Trophoblast cell (in vitro differentiated cells and primary cell): ENCODE measurements at regions not wholly inside any gene's neighbourhood (a gene's known extent, or its start where the extent isn't known, plus 50 kb on each side); places are given as distances from the start of the nearest gene placed in this dataset.

Source experiments
- DNase-seq, 2 donors: peaks; one replicate each; pipeline ENCODE4 v3.0.0-alpha.2; 2016
- H2AFZ ChIP-seq: 2 replicates; pipeline ENCODE4 v1.6.1; 2013; ENCODE audit warnings: low read length, moderate library complexity, mild to moderate bottlenecking; ENCODE audit not compliant: insufficient read depth, poor library complexity
- H2AK5ac ChIP-seq: 2 replicates; pipeline ENCODE4 v1.6.1; 2013; ENCODE audit warnings: mild to moderate bottlenecking, low read length
- H2BK120ac ChIP-seq: 2 replicates; pipeline ENCODE4 v1.6.1; 2013; ENCODE audit warnings: low read length, mild to moderate bottlenecking, moderate library complexity; ENCODE audit not compliant: insufficient read depth, poor library complexity
- H2BK12ac ChIP-seq: 2 replicates; pipeline ENCODE4 v1.6.1; 2013; ENCODE audit warnings: mild to moderate bottlenecking, low read length, moderate library complexity
- H2BK5ac ChIP-seq: 2 replicates; pipeline ENCODE4 v1.6.1; 2013; ENCODE audit warnings: low read length, low read depth, moderate library complexity, mild to moderate bottlenecking; ENCODE audit not compliant: poor library complexity
- H3K14ac ChIP-seq: 2 replicates; pipeline ENCODE4 v1.6.1; 2013; ENCODE audit warnings: mild to moderate bottlenecking, low read length
- H3K18ac ChIP-seq: 2 replicates; pipeline ENCODE4 v1.6.1; 2013; ENCODE audit warnings: mild to moderate bottlenecking, low read length
- H3K23ac ChIP-seq: 2 replicates; pipeline ENCODE4 v1.6.1; 2013; ENCODE audit warnings: low read length
- H3K27ac ChIP-seq: 2 replicates; pipeline ENCODE4 v1.5.1; 2013; ENCODE audit warnings: low read depth, mild to moderate bottlenecking, inconsistent platforms, low read length, moderate library complexity
- H3K27me3 ChIP-seq: 2 replicates; pipeline ENCODE4 v1.6.1; 2013; ENCODE audit warnings: inconsistent platforms, mild to moderate bottlenecking, low read length, moderate library complexity; ENCODE audit not compliant: insufficient read depth
- H3K36me3 ChIP-seq, 2 experiments: 1 replicate in 1 of 2; 2 replicates in 1 of 2; pipeline ENCODE4 v1.6.1; 2013; ENCODE audit warnings: low read length in 2 of 2, mild to moderate bottlenecking in 2 of 2, moderate library complexity in 1 of 2; ENCODE audit not compliant: insufficient read depth in 2 of 2, control insufficient read depth in 1 of 2
- H3K4ac ChIP-seq: 2 replicates; pipeline ENCODE4 v1.6.1; 2013; ENCODE audit warnings: low read depth, mild to moderate bottlenecking, low read length, moderate library complexity
- H3K4me1 ChIP-seq, 2 experiments: 1 replicate in 1 of 2; 2 replicates in 1 of 2; pipeline ENCODE4 v1.6.1; 2013; ENCODE audit warnings: low read length in 2 of 2, mild to moderate bottlenecking in 2 of 2, moderate library complexity in 1 of 2; ENCODE audit not compliant: insufficient read depth in 2 of 2, control insufficient read depth in 1 of 2
- H3K4me2 ChIP-seq: 2 replicates; pipeline ENCODE4 v1.6.1; 2013; ENCODE audit warnings: inconsistent platforms, mild to moderate bottlenecking, low read length, moderate library complexity
- H3K4me3 ChIP-seq: 2 replicates; pipeline ENCODE4 v1.5.1; 2013; ENCODE audit warnings: mild to moderate bottlenecking, low read depth, low read length, inconsistent platforms
- H3K79me1 ChIP-seq: one replicate; pipeline ENCODE4 v1.6.1; 2013; ENCODE audit warnings: low read length
- H3K79me2 ChIP-seq: 2 replicates; pipeline ENCODE4 v1.6.1; 2013; ENCODE audit warnings: low read length, mild to moderate bottlenecking; ENCODE audit not compliant: control insufficient read depth, insufficient read depth, poor library complexity
- H3K9ac ChIP-seq: 2 replicates; pipeline ENCODE4 v1.6.1; 2013; ENCODE audit warnings: mild to moderate bottlenecking, low read length
- H3K9me3 ChIP-seq: 2 replicates; pipeline ENCODE4 v1.6.1; 2013; ENCODE audit warnings: low read depth, mild to moderate bottlenecking, control low read depth, inconsistent platforms, low read length; ENCODE audit not compliant: insufficient read depth
- H4K12ac ChIP-seq: 2 replicates; pipeline ENCODE4 v1.6.1; 2013; ENCODE audit warnings: low read depth, mild to moderate bottlenecking, low read length, moderate library complexity
- H4K8ac ChIP-seq: 2 replicates; pipeline ENCODE4 v1.6.1; 2013; ENCODE audit warnings: low read depth, mild to moderate bottlenecking, low read length, moderate library complexity
- H4K91ac ChIP-seq: one replicate; pipeline ENCODE4 v1.6.1; 2013; ENCODE audit warnings: low read depth, mild to moderate bottlenecking, low read length, moderate library complexity
- WGBS: extraction: QIAGEN DNeasy Blood & Tissue Kit; methylation state at CpG from one replicate; pipeline ENCODE4 v1.1.7; 2013; ENCODE audit warnings: missing lambda C conversion rate; ENCODE audit not compliant: insufficient read length, insufficient coverage; ENCODE audit errors: extremely low coverage; 5-methylcytosine and 5-hydroxymethylcytosine counted together

GRCh38 chr5:136655468-136655867 lies 290.1 kb upstream of the TRPC7 start:
- no peaks in the 10 kb centered on the region for H3K36me3 ChIP-seq
- no peak overlapping the region for H4K91ac ChIP-seq
- no peak overlapping the region for H3K9ac ChIP-seq
- H4K12ac ChIP-seq: no peak overlapping the region
- H2BK120ac ChIP-seq: no peak overlapping the region
- no peak overlapping the region for H3K4me3 ChIP-seq
- H3K4me1 ChIP-seq: peaks cover 2 to 5% of the 10 kb centered on the region in 2 experiments
- no peak overlapping the region for H2AFZ ChIP-seq
- DNase-seq: peak; percentile 58 to 84
- H3K79me1 ChIP-seq: no peaks in the 10 kb centered on the region
- no peak overlapping the region for H3K23ac ChIP-seq
- H3K27ac ChIP-seq: no peak overlapping the region
- no peaks in the 10 kb centered on the region for H3K79me2 ChIP-seq
- H3K4me2 ChIP-seq: no peak overlapping the region
- no peaks in the 10 kb centered on the region for H3K9me3 ChIP-seq
- H3K14ac ChIP-seq: no peak overlapping the region
- H2AK5ac ChIP-seq: no peak overlapping the region
- no peaks in the 10 kb centered on the region for H3K27me3 ChIP-seq
- no peak overlapping the region for H3K18ac ChIP-seq
- no peak overlapping the region for H4K8ac ChIP-seq
- WGBS: no CpG with 5 or more reads among the region's 2 CpGs
- H3K4ac ChIP-seq: no peak overlapping the region
- no peak overlapping the region for H2BK5ac ChIP-seq
- no peak overlapping the region for H2BK12ac ChIP-seq

- Histone ChIP-seq H3K27ac (no peak overlapping the region), H3K4me3 (no peak overlapping the region), H4K12ac (no peak overlapping the region), H3K4me1 (no peaks in the 10 kb centered on the region), H2BK12ac (no peak overlapping the region), H4K8ac (no peak overlapping the region), H2BK120ac (no peak overlapping the region), H2BK5ac (no peak overlapping the region), H3K36me3 (no peaks in the 10 kb centered on the region), H4K91ac (no peak overlapping the region), H3K9ac (no peak overlapping the region), H3K14ac (no peak overlapping the region), H3K4ac (no peak overlapping the region), H3K79me2 (no peaks in the 10 kb centered on the region), H2AK5ac (no peak overlapping the region), H3K4me2 (no peak overlapping the region), H3K79me1 (no peaks in the 10 kb centered on the region), H3K18ac (no peak overlapping the region), H2AFZ (no peak overlapping the region), H3K27me3 (no peaks in the 10 kb centered on the region), H3K9me3 (no peaks in the 10 kb centered on the region), H3K23ac (no peak overlapping the region)
- no CpG with 5 or more reads among the region's 2 CpGs for WGBS
- no peak for DNase-seq
Observed at GRCh38 chr5:136646915-136647314, 281.6 kb upstream of the TRPC7 start.

- H2BK12ac ChIP-seq: no peak overlapping the region
- no peaks in the 10 kb centered on the region for H3K79me2 ChIP-seq
- no peak overlapping the region for H3K4me3 ChIP-seq
- no peaks in the 10 kb centered on the region for H3K36me3 ChIP-seq
- H3K4me2 ChIP-seq: no peak overlapping the region
- H2AK5ac ChIP-seq: no peak overlapping the region
- H3K18ac ChIP-seq: no peak overlapping the region
- DNase-seq: no peak
- H3K27me3 ChIP-seq: no peaks in the 10 kb centered on the region
- no peak overlapping the region for H2AFZ ChIP-seq
- H2BK120ac ChIP-seq: no peak overlapping the region
- no peaks in the 10 kb centered on the region for H3K4me1 ChIP-seq
- H4K12ac ChIP-seq: no peak overlapping the region
- H4K91ac ChIP-seq: no peak overlapping the region
- no peaks in the 10 kb centered on the region for H3K79me1 ChIP-seq
- no peak overlapping the region for H3K27ac ChIP-seq
- no CpG with 5 or more reads among the region's 2 CpGs for WGBS
- no peaks in the 10 kb centered on the region for H3K9me3 ChIP-seq
- no peak overlapping the region for H3K4ac ChIP-seq
- H3K14ac ChIP-seq: no peak overlapping the region
- H3K23ac ChIP-seq: no peak overlapping the region
- no peak overlapping the region for H4K8ac ChIP-seq
- H2BK5ac ChIP-seq: no peak overlapping the region
- no peak overlapping the region for H3K9ac ChIP-seq
Observed at GRCh38 chr5:136642976-136643375, 277.6 kb upstream of the TRPC7 start.

GRCh38 chr5:136639616-136640015 lies 274.3 kb upstream of the TRPC7 start:
- Histone ChIP-seq H2AFZ (no peak overlapping the region), H3K4me1 (no peaks in the 10 kb centered on the region), H2BK12ac (no peak overlapping the region), H4K12ac (no peak overlapping the region), H3K14ac (no peak overlapping the region), H2BK120ac (no peak overlapping the region), H2AK5ac (no peak overlapping the region), H3K4me2 (no peak overlapping the region), H4K91ac (no peak overlapping the region), H3K23ac (no peak overlapping the region), H2BK5ac (no peak overlapping the region), H3K27me3 (no peaks in the 10 kb centered on the region), H3K4me3 (no peak overlapping the region), H3K79me1 (no peaks in the 10 kb centered on the region), H3K18ac (no peak overlapping the region), H3K4ac (no peak overlapping the region), H3K9me3 (no peaks in the 10 kb centered on the region), H4K8ac (no peak overlapping the region), H3K79me2 (no peaks in the 10 kb centered on the region), H3K9ac (no peak overlapping the region), H3K36me3 (no peaks in the 10 kb centered on the region), H3K27ac (no peak overlapping the region)
- WGBS: no CpG with 5 or more reads among the region's 3 CpGs
- no peak for DNase-seq
